ENCODE measurements at regions not wholly inside any gene's neighbourhood (a gene's known extent, or its start where the extent isn't known, plus 50 kb on each side); places are given as distances from the start of the nearest gene placed in this dataset.

GRCh38 chr11:23280088-23280487 lies 419.8 kb upstream of the CCDC179 start:
- no peaks in the 10 kb centered on the region for H3K27me3 ChIP-seq (replicated peaks; ENCODE audit: control insufficient read depth, insufficient read depth, low read length)
- DNase-seq (ENCODE audit: extremely low read depth, insufficient read length): no peak
- TF ChIP-seq, protein P1, sequence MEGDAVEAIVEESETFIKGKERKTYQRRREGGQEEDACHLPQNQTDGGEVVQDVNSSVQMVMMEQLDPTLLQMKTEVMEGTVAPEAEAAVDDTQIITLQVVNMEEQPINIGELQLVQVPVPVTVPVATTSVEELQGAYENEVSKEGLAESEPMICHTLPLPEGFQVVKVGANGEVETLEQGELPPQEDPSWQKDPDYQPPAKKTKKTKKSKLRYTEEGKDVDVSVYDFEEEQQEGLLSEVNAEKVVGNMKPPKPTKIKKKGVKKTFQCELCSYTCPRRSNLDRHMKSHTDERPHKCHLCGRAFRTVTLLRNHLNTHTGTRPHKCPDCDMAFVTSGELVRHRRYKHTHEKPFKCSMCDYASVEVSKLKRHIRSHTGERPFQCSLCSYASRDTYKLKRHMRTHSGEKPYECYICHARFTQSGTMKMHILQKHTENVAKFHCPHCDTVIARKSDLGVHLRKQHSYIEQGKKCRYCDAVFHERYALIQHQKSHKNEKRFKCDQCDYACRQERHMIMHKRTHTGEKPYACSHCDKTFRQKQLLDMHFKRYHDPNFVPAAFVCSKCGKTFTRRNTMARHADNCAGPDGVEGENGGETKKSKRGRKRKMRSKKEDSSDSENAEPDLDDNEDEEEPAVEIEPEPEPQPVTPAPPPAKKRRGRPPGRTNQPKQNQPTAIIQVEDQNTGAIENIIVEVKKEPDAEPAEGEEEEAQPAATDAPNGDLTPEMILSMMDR (IDR thresholded peaks at IDR 0.05; ENCODE audit: insufficient read depth, low read length, poor library complexity, severe bottlenecking): no peak
- H3K36me3 ChIP-seq (ENCODE audit: control insufficient read depth, insufficient read depth, low read length): no peaks in the 10 kb centered on the region
- no peak overlapping the region for H3K4me3 ChIP-seq (replicated peaks; ENCODE audit: low read depth, low read length)

GRCh38 chr11:23283666-23284065 lies 423.4 kb upstream of the CCDC179 start:
- no peak overlapping the region for H3K4me3 ChIP-seq (replicated peaks; ENCODE audit: low read depth, low read length)
- DNase-seq (ENCODE audit: extremely low read depth, insufficient read length): no peak
- no peaks in the 10 kb centered on the region for H3K36me3 ChIP-seq (ENCODE audit: control insufficient read depth, insufficient read depth, low read length)
- H3K27me3 ChIP-seq (replicated peaks; ENCODE audit: control insufficient read depth, insufficient read depth, low read length): no peaks in the 10 kb centered on the region
- TF ChIP-seq, protein P1 (IDR thresholded peaks at IDR 0.05; ENCODE audit: insufficient read depth, low read length, poor library complexity, severe bottlenecking): no peak

GRCh38 chr11:23284631-23285030 lies 424.4 kb upstream of the CCDC179 start:
- Histone ChIP-seq H3K4me3 (replicated peaks; ENCODE audit: low read depth, low read length) (no peak overlapping the region), H3K27me3 (replicated peaks; ENCODE audit: control insufficient read depth, insufficient read depth, low read length) (no peaks in the 10 kb centered on the region), H3K36me3 (ENCODE audit: control insufficient read depth, insufficient read depth, low read length) (no peaks in the 10 kb centered on the region)
- TF ChIP-seq, protein P1 (IDR thresholded peaks at IDR 0.05; ENCODE audit: insufficient read depth, low read length, poor library complexity, severe bottlenecking): no peak
- no peak for DNase-seq (ENCODE audit: extremely low read depth, insufficient read length)

- Histone ChIP-seq H3K4me3 (replicated peaks; ENCODE audit: low read depth, low read length) (no peak overlapping the region), H3K27me3 (replicated peaks; ENCODE audit: control insufficient read depth, insufficient read depth, low read length) (no peaks in the 10 kb centered on the region), H3K36me3 (ENCODE audit: control insufficient read depth, insufficient read depth, low read length) (no peaks in the 10 kb centered on the region)
- DNase-seq (ENCODE audit: extremely low read depth, insufficient read length): no peak
- TF ChIP-seq, protein P1 (IDR thresholded peaks at IDR 0.05; ENCODE audit: insufficient read depth, low read length, poor library complexity, severe bottlenecking): no peak
These were observed 427.9 kb upstream of the CCDC179 start for GRCh38 chr11:23288003-23288783.

DNA sequence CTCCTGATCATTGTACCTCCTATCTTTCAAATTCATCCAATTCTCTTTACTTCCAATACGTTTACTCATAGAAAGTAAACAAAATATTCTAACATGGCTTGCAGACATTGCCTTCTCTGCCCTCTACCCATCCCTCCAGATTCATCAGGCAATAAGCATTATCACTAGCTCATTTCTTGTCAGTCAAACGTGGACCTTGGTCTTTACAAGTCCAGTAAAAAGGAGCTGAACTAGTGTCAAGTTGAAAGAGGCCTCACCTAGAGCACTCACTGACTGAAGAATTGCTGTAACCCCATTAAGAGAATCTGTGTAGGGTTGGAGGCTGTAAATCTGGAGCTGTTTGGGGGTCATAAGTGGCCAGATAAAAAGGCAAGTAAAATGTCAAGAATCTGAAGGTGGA lies 435.0 kb upstream of the CCDC179 start:
- no peaks in the 10 kb centered on the region for H3K36me3 ChIP-seq (ENCODE audit: control insufficient read depth, insufficient read depth, low read length)
- DNase-seq (ENCODE audit: extremely low read depth, insufficient read length): no peak
- TF ChIP-seq, protein P1 (IDR thresholded peaks at IDR 0.05; ENCODE audit: insufficient read depth, low read length, poor library complexity, severe bottlenecking): no peak
- no peak overlapping the region for H3K4me3 ChIP-seq (replicated peaks; ENCODE audit: low read depth, low read length)
- H3K27me3 ChIP-seq (replicated peaks; ENCODE audit: control insufficient read depth, insufficient read depth, low read length): no peaks in the 10 kb centered on the region

Measured in GM06990 (cell line).